Fibroblast of skin of left biceps (primary cell): ENCODE measurements at regions not wholly inside any gene's neighbourhood (a gene's known extent, or its start where the extent isn't known, plus 50 kb on each side); places are given as distances from the start of the nearest gene placed in this dataset.

Experiments
- DNase-seq, 2 experiments: peaks; one replicate each; pipeline ENCODE4 v3.0.0-alpha.2; 2013; ENCODE audit warnings: low read depth in 2 of 2

DNA sequence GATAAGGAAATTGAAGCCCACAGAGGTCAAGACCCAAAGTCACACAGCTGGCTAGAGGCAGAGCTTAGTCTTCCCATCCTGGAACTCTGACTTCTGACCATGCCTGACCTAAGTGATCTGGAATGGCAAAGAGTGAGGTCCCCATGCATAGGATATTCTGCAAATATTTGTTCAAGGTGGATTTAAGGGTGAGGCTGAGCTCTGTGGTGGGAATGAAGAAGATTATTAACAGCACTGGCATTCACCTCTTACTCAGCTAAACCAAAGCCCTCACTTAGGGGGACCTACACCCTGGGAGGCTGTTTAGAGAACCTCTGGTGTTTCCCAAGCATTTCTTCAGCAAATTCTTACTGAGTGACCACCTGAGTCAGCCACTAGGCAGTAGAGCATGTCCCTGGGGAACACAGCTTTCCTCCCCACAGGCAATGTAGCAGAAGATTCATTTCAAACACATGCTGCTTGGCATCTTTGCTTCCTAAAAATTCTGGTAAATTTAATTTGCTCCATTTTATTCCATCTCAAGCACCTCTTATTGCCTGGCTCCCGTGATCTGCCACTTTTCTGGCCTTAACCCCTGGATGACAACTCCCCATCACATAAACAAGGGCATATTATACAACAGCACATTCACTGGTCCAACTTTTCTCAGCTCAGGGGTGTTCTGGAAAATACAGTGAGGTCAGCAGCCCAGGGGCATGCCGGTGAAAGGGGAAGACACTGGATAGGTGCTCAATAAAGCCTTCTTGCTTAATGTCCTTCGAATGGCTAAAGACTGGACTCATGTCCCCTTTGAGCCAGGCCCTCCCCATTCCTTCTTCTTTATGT lies 176.0 kb downstream of the ABHD5 start:
- peak; percentile 50 for DNase-seq

DNA sequence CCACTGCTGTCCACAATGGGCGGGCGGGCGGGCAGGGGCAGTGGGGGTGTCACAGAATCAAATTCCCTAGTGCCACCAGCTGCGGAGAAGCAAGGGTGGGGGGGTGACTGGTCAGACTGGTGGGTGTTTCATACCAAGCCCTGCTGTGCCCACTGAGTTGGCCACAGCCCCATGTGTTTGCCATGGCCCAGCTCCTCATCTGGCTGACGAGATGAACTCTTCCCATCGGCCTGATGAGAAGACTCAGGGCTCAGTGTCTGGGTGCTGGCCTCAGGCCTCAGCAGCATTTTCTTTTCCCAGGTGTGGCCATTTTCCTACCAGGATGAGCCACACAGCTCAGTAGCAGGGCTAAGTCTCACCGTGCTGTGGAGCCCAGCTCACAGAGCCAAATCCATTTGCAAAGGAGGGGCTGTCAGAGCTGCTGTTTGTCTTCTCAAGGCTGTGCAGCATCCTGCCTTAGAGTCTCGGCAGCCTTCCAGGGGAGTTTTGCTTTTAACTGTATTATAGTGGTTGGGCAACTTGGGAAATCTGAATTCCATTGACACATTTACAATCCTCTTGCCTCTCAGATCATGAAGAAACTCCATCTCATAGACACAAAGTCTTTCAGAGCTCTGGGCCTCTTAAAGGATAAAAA lies 176.8 kb downstream of the ABHD5 start:
- DNase-seq: peak; percentile 73 to 78

DNA sequence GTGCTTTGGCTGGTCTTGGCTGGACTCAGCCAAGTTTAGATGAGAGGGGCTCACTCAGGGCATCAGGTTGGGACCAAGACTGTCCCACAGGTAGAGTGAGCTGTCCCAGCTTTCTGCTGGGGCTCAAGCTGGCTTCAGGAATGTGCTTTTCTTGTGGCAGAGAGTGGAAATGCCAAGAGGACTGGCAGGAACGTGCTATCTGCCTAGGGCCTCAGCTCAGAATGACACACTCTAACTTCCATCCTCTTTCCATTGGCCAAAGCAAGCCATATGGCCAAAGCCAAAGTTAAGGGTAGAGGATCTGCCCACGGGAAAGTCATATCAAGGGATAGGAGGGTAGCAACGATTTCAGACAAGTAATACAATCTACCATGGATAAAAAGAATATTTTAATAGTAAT lies 178.8 kb downstream of the ABHD5 start:
- DNase-seq: no peak

DNA sequence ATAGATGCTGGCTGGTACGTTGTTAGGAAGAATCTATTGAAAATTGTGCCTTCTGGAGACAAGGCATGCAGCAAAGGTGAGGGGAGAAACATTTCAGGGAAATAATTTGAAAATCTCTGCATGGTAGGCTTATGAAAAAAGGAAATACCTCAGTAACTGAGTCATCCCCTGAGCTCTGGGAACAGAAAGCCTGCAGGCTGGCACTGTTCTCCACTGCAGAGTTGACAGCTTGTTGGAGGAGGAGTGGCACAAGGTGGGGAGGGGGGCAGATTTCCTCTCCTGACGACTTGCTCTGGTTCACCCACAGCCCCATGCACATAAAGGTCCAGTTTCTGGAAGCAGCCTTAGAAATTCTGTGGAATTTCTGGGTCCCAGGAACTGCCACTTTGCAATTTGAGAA lies 179.4 kb downstream of the ABHD5 start:
- DNase-seq: no peak

DNA sequence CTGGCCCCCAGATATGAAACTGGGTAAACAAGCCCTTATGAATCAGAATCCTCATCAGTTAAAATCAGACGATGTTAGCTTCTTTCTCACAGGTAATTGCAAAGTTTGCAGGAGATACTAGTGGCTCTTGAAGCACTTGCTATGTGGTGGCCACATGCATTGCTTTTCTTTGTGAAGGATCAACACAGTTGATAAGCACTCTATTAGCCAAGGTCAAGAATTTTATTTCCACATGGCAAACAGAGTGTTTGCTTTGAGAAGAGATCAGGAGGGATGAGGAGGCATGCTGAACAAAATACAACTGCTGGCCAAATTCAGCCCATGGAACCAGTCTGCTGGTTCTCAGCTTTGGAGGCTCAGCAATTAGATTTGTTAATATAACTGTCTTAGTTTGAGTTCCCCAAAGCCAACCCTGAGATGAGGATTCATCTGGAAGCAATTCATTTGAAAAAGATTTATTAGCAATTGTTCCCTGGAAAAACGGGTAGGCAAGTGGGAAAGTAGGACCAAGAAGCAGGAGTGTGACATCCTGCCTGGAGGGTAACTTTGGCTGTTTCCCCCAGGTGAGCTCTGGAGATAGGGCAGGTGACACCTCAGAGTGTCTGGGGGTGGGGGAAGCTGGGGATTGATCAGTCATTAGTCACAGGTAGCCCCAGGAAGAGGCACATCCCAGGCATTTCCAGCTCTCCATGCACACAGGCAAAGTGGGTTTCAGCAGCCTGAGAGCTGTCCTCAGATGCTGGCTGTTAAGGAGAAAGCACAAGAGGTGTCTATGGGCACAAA lies 180.3 kb downstream of the ABHD5 start:
- no peak for DNase-seq

DNA sequence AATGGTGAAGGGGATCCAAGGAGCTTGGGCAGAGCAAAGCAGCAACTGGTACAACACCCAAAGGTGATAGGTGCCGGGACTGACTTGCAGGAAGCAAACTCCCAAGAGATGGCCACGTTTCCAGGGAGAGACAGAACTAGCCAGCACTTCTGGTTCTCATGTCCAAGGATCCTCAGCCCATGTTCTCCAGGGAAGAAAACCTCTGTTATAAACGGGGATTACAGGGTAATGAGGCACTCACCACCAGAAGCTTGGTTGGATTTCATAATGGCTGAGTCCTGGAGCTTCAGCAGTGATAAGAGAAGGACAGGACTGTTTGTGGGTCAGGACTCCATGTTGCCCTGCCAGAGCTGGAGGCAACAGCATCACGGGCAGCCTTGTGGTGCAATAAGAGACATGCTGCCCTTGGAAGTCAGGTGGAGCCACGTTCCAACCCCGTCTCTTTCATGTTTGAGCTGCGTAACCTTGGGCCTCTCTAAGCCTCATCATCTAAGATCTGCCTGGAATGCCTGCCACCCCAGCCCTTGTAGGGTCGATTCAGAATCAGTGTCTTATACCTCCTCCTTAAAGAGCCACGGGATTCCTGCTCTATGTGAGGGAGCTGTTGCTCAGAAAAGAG lies 181.0 kb downstream of the ABHD5 start:
- DNase-seq: no peak

DNA sequence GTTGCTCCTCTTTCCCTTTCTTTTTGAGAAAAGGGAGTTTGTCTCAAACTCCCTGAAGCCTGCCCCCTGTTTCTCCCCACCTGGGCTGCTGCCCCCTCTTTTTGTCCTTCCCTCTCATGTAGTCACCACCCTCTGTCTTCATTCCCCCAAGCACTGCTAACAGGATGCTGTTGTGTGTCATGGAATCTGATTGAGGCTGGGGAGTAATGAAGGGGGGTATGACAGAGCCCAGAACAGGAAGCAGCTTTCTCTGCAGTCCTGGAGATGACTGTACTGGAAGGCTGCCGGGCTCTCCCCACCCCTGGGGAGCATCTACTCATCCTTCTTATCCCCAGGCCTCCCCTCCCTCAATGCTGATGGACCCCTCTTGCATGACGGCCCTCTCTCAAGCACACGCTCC lies 181.6 kb downstream of the ABHD5 start:
- peak; percentile 54 to 57 for DNase-seq

DNA sequence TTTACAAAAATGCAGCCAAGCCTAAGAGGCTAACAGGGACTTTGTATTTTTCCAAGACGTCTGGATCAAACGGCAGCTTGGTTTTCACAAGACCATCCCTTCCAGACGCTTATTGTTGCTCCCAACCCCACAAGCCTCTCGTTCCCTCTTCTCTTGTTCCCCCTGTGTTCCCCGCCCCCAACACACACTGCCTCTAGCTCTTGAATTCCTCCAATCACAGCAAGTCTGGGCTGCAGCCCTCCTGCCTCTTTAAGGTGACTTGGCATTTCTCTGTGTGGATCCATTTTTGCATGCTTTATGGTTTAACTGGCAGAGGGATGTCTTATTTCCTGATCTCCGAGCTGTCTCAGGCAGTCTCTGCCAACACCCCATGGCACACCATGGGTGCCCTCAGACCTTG lies 182.2 kb downstream of the ABHD5 start:
- DNase-seq: no peak

DNA sequence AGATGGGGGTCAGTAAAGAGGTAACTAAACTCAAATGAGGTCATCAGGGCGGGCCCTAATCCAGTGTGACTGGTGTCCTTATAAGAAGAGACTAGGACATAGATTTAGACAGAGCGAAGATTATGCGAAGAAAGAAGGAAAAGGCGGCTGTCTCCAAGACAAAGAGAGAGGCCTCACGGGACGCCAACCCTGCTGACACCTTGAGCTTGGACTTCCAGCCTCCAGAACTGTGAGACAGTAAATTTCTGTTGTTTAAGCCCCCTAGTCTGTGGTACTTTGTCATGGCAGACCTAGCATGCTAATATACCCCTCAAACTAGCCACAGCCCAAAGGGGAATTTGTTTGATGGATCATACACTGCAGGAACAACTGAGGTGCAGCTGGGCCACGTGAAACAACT lies 183.0 kb downstream of the ABHD5 start:
- no peak for DNase-seq

DNA sequence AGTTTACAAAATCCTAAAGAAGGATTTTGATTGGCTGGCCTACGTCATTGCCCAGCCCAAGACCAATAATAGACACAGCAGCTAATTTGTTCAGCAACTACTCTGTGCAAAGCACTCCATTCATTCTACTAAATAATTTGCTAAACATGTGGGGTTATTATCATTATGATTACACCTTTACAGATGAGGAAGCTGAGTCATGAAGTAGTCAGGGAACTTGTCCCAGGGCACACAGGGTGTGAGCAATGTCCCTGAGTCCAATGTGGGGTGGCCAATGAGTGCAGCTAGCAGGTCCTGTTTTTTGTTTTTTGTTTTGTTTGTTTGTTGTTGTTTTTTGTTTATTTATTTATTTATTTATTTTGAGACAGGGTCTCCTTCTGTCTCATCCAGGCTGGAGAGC lies 183.6 kb downstream of the ABHD5 start:
- DNase-seq: no peak

DNA sequence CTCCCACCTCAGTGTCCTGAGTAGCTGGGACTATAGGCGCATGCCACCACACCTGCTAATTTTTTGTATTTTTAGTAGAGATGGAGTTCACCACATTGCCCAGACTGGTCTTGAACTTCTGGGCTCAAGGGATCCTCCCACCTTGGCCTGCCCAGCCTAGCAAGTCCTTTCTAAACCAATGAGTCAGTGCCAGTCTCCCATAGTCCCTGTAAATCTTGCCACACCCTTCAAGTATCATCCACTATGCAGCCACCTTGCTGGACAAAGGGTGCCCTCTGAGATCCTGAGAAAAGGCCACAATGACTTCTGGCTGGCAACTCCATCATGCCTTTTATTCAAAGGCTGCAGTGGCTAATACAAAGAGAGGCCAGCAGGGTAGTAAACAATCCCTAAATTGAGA lies 184.0 kb downstream of the ABHD5 start:
- DNase-seq: no peak

DNA sequence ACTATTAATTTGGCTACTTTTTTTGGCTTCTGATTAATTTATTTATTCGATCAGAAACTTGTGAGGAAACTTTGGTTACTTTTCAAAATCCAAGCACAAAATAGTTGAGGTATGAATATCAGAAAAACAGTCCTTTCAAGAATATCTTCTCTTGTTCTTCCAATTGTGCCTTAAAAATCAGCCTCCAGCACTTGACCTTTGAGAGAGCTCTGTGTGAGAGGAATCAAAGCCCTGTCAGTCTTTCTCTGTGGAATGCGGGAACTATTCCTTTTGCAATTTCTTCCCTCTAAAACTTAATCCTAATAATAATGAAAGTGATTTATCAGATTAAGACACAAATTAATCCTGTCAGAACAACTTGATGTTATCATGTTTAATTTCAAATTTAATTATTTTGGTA lies 185.9 kb downstream of the ABHD5 start:
- no peak for DNase-seq

DNA sequence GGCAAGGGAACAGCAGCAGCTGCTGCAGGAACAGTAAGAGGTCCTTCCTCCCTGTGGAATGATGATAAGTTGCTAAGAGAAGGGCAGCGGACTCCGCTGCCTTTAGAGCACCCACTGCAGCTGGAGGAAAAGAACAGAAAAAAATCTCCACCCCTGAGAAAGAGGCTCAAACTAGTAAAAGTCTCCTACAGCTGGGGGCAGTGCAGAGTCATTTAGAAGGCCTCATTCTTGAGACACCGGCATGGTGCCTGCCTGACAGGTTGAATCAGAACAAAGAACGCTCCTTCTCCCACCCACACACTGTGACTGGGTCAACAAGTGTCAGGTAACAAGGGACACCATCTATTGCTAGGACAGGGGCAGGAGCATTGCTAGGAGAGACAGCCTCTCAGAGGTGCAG lies 188.4 kb downstream of the ABHD5 start:
- no peak for DNase-seq

DNA sequence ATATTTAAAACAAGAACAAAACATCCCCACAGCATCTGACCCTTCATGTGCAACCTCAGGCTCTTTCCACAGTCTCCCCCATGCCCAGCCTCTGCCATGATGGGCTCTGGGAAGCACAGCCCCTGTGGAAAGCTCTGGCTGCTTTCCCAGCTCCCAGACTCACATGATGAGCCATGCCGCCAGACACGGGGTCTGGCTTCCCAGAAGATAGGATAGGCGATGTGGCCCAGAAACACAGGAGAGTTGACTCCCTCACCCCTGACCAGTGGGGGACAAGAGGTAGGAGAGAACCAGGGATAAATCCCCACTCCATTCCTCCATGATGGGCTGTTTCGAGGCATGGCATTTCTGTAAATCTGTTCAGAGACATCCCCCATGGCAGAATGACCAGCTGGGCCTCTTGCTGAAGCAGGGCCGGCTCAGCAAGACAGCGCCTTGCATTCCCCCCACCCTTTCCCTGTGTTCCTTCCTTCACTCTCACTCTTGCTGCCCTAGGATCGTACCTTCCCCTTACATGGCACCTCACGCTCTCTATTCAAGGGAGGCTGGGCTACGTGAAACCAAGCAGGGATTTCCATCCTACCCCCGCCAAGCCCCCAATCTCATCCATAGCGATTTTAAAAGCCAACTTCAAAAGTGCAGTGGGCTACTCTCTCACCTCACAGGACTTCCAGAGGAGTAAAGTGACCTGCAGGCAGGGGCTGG lies 192.4 kb downstream of the ABHD5 start:
- no peak for DNase-seq

DNA sequence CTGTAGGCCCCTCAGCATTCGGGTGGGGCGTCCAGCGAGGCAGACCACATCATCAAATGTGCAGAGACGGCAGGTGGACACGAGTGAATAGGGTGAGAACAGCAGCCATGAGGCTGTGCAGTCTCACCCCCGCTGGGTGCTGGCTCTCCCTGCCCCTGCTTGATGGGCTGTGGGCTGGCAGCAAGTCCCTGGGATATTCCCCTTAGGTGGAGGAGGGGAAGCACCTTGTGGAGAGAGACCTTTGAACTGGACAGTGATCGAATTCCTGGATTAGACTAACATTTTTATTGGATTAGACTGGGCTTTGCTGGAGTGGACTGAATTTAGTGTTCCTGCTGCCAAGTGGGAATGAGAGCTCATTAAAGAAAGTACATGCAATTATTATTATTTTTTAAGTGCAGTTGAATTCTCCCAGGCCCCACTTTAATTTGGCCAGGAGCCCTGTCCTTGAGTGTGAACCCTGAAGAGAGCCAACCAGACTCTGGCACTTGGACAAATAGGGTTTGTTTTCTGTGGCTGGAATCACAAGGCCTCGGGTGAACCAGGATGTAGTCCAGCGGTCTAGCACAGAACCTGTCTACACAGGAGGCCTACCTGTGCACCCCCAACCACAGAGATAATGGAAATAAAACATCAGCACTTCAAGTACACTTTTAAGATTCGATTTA lies 193.1 kb downstream of the ABHD5 start:
- DNase-seq: no peak

DNA sequence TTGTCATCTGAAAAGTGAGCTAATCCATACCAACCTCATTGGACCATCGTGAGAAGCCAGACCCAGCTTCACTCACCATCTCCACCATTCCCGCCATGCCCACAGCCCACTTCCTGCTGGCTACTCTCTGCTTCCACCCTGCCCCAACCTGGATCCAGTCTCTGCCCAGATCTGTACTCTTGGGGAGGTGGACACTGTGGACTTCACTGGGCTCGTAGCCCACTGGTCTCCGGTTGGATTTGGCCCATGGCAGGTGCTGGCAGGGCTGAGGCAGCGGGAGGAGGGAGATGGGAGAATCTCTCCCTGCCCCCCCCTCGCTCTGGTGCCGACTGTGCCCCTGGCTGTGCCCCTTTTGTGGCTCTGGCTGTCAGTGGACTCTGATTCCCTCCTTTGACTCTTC lies 193.8 kb downstream of the ABHD5 start:
- DNase-seq: no peak

DNA sequence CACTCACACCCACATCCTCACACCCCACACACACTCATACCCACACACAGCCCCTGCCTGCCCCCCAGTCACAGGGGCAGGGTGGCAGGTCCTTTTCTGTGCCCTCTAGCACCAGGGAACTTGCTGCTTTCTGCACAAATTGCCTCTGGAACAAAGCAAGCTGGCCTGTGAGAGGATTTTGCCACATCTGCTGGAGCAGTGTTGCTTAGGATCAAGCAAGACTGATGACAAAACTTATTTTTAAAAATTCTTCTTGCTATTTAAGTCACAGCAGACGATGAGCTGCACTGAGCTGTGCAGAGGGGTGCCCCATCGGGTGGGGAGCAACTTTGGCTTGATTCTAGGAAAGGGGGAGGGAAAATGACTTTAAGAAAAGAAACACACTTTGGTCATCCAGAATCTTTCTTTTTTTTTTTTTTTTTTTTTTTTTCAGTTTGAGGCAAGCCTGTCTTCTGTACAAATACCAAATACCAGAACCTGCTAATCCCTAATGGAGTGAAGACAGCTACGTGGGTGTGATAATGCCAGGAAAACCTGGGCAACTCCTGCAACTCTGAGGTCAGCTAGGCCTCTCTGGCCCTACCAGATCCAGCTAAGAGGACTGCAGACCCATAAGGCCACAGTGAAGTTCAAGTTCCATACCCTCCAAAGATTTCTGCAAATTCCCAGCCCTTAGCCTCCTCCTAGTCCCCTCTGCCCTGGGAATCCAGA lies 195.3 kb downstream of the ABHD5 start:
- no peak for DNase-seq

DNA sequence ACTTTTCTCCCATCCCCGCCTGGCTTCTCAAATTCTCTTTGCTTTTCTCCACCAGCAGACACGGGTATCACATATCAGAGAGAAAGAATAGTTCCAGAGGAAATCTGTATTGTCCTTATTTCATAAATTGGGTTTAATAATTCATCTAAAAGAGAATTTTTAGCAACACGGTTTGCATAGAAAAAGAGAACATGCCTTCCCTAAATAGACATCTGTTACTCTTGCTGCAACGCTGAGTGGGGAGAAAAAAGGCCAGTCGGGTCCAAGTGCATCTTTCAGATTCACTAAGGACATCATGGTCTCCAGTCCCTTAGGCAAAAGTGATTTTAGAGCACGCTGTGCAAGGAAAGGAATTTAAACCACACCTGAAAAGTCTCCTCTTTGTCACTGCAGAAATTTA lies 201.3 kb downstream of the ABHD5 start:
- DNase-seq: no peak

DNA sequence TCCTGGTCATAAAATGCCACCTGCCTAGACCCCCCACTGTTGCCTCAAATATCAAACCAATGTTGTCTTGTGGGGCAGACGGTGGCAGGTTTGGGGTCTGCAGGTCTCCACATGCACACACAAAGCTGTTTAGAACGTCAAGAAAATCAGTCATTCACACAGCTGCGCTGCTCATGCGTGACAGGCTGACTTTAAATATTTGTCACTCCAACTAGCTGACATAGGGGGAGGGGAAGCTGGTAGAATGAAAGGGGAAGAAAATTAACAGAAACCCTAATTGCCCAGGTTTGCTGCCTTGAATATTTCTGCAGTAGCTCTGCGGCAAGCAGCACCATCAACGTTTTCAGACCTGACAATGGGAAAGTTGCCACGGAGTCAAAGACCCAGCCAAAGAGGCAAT lies 201.8 kb downstream of the ABHD5 start:
- no peak for DNase-seq

DNA sequence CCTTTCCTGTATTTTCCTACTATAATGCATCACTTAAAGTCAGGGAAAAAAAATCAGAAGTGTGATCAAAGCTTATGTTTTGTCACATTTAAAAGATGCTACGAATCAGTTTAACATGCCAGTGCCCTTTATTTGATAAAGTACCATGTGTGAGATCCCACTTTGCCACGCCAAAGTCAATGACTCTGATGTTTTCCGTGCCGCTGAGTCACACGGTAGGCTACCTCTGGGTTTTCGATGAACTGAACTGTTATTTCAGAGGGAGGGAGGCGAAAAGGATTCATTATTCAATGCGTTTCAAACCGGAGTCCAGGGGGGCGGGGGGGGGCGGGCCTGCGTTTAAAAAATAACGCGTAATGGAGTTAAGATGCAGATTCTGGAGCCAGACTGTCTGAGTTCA lies 203.0 kb downstream of the ABHD5 start:
- no peak for DNase-seq
